Esophagus squamous epithelium (tissue), 5 donors: ENCODE measurements at regions not wholly inside any gene's neighbourhood (a gene's known extent, or its start where the extent isn't known, plus 50 kb on each side); places are given as distances from the start of the nearest gene placed in this dataset.
"Not testable (repeated sequence)": the region's sequence is repeated elsewhere in the genome, so short reads cannot be mapped to it uniquely, and the experiment has no call there.

ENCODE experiments used
- DNase-seq: peaks from one replicate; lab custom pipeline; 2025; lab: John Stamatoyannopoulos, UW
- H3K27ac ChIP-seq, 4 donors: fragments of 200-600 bp; sonication (generic); one replicate each; pipeline ENCODE4 v1.5.1; 2016 to 2019; ENCODE audit warnings: mild to moderate bottlenecking in 1 of 4
- H3K27me3 ChIP-seq, 4 donors: fragments of 200-600 bp; sonication (generic); 1 replicate in 3 of 4; 2 replicates in 1 of 4; pipeline versions ENCODE4 v1.5.1 to v1.6.0; 2017 to 2021; ENCODE audit warnings: antibody characterized with exemption in 1 of 4
- H3K36me3 ChIP-seq, 3 donors: fragments of 200-600 bp; sonication (generic); one replicate each; pipeline ENCODE4 v1.5.1; 2016 to 2019
- H3K4me1 ChIP-seq, 3 donors: fragments of 200-600 bp; sonication (generic); one replicate each; pipeline ENCODE4 v1.5.1; 2017 to 2019
- H3K4me3 ChIP-seq, 4 donors: fragments of 200-600 bp; sonication (generic); 1 replicate in 3 of 4; 2 replicates in 1 of 4; pipeline ENCODE4 v1.5.1; 2016 to 2019; ENCODE audit warnings: mild to moderate bottlenecking in 2 of 4, moderate library complexity in 1 of 4
- H3K9me3 ChIP-seq, 3 donors: fragments of 200-600 bp; sonication (generic); one replicate each; pipeline ENCODE4 v1.5.1; 2016 to 2019
- POLR2A ChIP-seq, 4 donors: fragments of 450-650 bp; IDR thresholded peaks; one replicate each; pipeline ENCODE4 v1.6.1; 2017; ENCODE audit warnings: antibody characterized with exemption in 4 of 4, mild to moderate bottlenecking in 4 of 4, moderate library complexity in 3 of 4
- WGBS, 2 donors: methylation state at CpG; one replicate each; pipeline ENCODE4 v1.1.5; 2018; 5-methylcytosine and 5-hydroxymethylcytosine counted together
- intact Hi-C: fragments of 100-400 bp; cut with DNase I; formaldehyde crosslinking; loops from one replicate; pipeline ENCODE4 v1.15.0; 2022
- TF ChIP-seq, protein P1 (sequence below), 6 experiments: fragments of 450-650 bp in 4 of 6; fragments of 200-600 bp in 2 of 6; sonication (generic) in 2 of 6; IDR thresholded peaks; one replicate each; pipeline ENCODE4 v1.5.1; 2016 to 2019; ENCODE audit warnings: antibody characterized with exemption in 6 of 6, mild to moderate bottlenecking in 4 of 6, moderate library complexity in 4 of 6
- donor health status: DM: yes; HTN: yes; CAD: no.

DNA sequence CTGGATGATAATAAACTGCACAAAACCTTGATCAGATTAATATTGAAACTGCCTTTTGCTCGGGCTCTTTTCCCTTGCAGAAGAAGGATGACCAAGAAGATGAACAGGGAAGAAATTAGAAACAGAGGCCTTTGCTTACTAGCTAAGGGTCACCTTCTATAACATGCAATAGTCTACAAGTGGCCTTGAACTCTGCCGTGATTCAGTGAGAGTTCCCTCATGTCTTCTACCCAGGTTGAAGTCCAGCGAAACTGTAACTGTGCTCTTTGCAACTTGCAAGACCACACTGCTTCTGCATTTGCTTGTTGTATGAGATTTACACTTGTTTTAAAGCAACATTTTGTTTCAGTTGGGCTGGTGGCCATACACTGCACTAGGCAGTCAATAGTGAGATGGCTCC lies 108.4 kb downstream of the IGLL1 start:
- TF ChIP-seq POLR2A (IDR thresholded peaks at IDR 0.05), result no peak
- TF ChIP-seq, protein P1, sequence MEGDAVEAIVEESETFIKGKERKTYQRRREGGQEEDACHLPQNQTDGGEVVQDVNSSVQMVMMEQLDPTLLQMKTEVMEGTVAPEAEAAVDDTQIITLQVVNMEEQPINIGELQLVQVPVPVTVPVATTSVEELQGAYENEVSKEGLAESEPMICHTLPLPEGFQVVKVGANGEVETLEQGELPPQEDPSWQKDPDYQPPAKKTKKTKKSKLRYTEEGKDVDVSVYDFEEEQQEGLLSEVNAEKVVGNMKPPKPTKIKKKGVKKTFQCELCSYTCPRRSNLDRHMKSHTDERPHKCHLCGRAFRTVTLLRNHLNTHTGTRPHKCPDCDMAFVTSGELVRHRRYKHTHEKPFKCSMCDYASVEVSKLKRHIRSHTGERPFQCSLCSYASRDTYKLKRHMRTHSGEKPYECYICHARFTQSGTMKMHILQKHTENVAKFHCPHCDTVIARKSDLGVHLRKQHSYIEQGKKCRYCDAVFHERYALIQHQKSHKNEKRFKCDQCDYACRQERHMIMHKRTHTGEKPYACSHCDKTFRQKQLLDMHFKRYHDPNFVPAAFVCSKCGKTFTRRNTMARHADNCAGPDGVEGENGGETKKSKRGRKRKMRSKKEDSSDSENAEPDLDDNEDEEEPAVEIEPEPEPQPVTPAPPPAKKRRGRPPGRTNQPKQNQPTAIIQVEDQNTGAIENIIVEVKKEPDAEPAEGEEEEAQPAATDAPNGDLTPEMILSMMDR (IDR thresholded peaks at IDR 0.05), result no peak
- H3K4me3 ChIP-seq, result no peak overlapping the region
- no peak for DNase-seq
- H3K27me3 ChIP-seq, result no peaks in the 10 kb centered on the region
- WGBS, 2 donors, result 79 to 88% methylated on average over 3 of the region's 3 CpGs
- no peaks in the 10 kb centered on the region for H3K36me3 ChIP-seq
- no peaks in the 10 kb centered on the region for H3K9me3 ChIP-seq
- intact Hi-C loops, result no loop called here
- H3K27ac ChIP-seq, result no peak overlapping the region
- no peaks in the 10 kb centered on the region for H3K4me1 ChIP-seq

DNA sequence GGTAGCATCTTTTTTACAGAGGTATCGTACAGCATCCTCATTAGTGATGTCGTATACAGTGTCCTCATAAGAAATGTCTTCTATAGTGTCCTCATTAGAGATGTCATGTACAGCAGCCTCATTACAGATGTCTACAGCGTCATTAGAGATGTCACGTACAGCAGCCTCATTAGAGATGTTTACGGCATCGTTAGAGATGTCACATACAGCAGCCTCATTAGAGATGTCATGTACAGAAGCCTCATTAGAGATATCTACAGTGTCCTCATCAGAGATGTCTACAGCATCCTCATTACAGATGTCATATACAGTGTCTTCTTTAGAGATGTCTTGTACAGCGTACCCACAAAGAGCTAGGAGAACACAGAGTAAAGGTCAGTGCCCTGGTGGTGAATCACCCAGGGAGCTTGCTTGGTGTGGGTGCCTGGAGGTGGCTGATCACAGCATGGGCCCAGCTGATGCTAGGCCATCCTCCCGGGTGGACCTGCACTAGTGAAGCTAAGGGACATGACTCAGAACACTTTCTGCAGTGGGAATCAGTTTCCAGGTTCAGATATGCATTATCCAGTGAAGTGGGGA lies 109.2 kb downstream of the IGLL1 start:
- intact Hi-C loops, result no loop called here
- WGBS, 2 donors, result 93 to 97% methylated on average over 8 of the region's 8 CpGs
- DNase-seq, result no peak

DNA sequence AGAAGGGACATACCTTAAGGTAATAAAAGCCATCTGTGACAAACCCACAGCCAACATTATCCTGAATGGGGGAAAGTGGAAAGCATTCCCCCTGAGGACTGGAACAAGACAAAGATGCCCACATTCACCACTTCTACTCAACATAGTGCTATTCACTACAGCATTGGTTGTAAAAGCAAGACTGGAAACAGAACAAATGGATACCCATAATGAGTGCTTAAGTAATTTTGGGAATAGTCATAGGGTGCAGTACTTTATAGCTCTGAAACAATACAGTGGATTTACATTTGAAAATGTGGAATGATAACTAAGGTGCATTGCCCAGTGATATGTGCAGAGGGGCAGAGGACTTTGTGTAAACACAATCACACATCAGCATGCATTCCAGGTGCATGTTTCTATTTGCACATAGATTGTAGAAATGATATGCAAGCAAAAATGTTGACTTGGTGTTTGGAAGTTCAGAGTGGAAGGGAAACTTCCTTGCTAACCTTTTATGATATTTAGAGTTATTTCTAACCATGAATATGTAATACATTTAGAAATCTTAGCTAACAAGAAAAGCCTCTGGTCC lies 112.3 kb downstream of the IGLL1 start:
- Histone ChIP-seq H3K4me3 (no peak overlapping the region), H3K9me3 (no peaks in the 10 kb centered on the region), H3K36me3 (no peaks in the 10 kb centered on the region), H3K27me3 (no peaks in the 10 kb centered on the region), H3K4me1 (no peaks in the 10 kb centered on the region), H3K27ac (no peak overlapping the region)
- no peak for DNase-seq
- TF ChIP-seq, protein P1 (IDR thresholded peaks at IDR 0.05), result no peak
- intact Hi-C loops, result no loop called here

More for the DNA sequence above, 109.2 kb downstream of the IGLL1 start:
- no peaks in the 10 kb centered on the region for H3K27me3 ChIP-seq
- H3K4me1 ChIP-seq, result no peaks in the 10 kb centered on the region
- H3K9me3 ChIP-seq, result no peaks in the 10 kb centered on the region
- no peak overlapping the region for H3K27ac ChIP-seq
- TF ChIP-seq, protein P1 (IDR thresholded peaks at IDR 0.05), result no peak
- TF ChIP-seq POLR2A (IDR thresholded peaks at IDR 0.05), result no peak
- no peaks in the 10 kb centered on the region for H3K36me3 ChIP-seq
- no peak overlapping the region for H3K4me3 ChIP-seq

DNA sequence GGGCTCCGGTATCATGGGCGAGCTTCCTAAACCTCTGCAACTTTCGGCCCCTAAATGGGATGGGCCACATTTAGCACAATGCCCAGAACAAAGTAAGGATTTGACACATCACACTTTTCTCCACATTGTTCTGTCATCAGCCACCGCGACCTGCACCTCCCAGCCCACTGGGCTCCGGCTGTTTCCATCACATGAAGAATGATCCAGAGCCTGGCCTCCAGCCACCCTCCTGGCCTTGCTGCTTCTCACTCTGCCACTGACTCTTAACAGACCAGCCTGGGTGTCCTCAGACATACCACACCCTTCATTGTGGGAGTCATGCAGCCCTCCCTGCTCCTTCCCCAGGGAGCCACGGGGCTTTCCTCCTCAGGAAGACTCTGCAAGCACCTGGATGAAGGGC lies 113.7 kb downstream of the IGLL1 start:
- Histone ChIP-seq H3K27ac (no peak overlapping the region), H3K9me3 (no peaks in the 10 kb centered on the region), H3K36me3 (no peaks in the 10 kb centered on the region), H3K27me3 (peaks cover 0 to 8% (median 0%) of the 10 kb centered on the region in 4 donors), H3K4me1 (no peaks in the 10 kb centered on the region), H3K4me3 (no peak overlapping the region)
- TF ChIP-seq POLR2A (IDR thresholded peaks at IDR 0.05), result no peak
- TF ChIP-seq, protein P1 (IDR thresholded peaks at IDR 0.05), result no peak
- WGBS, 2 donors, result 84 to 90% methylated on average over 7 of the region's 7 CpGs
- intact Hi-C loops, result no loop called here
- no peak for DNase-seq

DNA sequence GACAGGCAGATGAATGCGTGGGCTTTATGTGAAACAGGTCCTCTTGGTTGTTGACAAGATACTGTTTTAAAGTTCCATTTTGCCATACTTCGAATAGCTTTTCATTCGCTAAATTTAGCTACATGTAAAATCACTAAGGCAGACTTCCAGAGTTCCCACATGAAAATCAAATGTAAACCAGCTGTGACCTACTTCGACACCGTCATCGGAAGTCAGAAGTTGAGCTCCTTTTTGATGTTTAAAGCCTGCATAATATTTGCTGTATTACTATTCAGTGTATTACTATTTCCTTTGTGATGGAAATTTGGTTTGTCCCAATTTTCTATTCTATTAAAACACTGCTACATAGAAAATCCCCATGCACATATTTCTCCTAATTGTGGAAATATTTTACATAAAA lies 115.3 kb downstream of the IGLL1 start:
- H3K27ac ChIP-seq, intact Hi-C loops, H3K36me3 ChIP-seq, H3K4me1 ChIP-seq, H3K4me3 ChIP-seq, H3K9me3 ChIP-seq, DNase-seq: not testable (repeated sequence)
- WGBS, 2 donors, result 59 to 70% methylated on average over 6 of the region's 6 CpGs
- peaks cover 0 to 21% (median 0%) of the 10 kb centered on the region in 4 donors for H3K27me3 ChIP-seq

DNA sequence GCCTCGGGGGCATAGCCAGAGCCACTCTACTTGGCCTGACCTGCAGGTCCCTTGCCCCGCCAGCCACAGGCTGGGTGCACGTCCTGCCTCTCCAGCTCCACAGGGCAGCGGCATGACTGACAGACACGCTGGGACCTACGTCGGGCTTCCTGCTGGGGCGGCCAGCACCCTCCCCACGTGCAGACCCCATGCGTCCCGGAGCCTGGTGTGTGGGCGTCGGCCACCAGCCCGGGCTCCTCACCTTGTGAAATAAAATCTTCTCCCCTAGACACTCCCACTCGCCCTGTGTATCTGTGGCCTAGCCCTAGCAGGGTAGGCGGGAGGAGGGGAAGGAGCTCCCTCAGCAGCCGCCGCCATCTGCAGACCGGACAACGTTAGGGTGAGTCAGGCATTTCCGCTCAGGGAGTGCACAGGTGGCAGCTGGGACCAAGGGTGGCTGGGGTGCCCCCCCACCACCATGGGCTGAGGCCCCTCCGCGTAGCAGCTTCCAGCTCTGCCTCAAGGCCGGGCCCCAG lies 119.5 kb downstream of the IGLL1 start:
- H3K36me3 ChIP-seq, H3K4me1 ChIP-seq, H3K9me3 ChIP-seq, H3K27ac ChIP-seq, H3K4me3 ChIP-seq, DNase-seq, intact Hi-C loops: not testable (repeated sequence)
- 53 to 69% methylated on average over 3 of the region's 24 CpGs for WGBS, 2 donors
- H3K27me3 ChIP-seq, result peaks cover 0 to 61% (median 0%) of the 10 kb centered on the region in 4 donors

DNA sequence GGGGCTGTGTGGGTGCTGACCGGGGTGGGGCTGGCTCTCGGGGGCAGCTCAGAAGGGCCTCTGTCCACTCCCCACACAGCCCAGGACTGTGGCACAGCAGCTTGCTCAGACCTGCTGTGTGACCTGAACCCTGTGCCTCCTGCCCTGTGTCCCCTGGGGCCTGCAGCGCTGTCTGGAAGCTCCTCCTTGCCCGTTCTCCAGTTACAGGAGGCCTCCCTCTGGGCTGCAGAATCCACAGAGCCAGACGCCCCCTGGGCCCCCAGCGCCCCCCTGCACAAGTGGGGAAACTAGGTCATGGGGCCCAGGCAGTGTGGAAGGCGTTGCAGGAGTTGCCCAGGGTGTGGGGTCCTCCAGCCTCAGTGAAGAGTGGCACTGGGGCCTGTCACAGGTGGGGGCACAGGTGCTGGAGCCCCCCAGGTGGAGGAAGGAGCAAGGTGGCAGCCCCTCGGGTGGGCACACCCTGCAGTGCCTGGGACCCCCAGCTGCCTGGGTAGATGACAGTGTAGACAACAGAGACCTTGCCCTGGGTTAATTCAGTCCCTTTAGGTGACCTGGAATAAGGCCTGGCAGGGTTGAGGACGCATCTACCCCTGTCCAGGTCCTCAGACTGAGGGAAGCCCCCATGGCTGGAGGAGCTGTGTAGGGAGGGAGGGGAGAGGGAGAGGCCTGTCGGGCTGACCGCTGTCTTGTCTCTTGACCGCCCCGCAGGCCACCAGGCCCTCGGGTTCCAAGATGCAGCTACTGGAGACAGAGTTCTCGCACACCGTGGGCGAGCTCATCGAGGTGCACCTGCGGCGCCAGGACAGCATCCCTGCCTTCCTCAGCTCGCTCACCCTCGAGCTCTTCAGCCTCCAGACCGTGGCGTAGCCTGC lies 120.2 kb downstream of the IGLL1 start:
- not testable (repeated sequence) for H3K4me1 ChIP-seq

More for the DNA sequence above, 120.2 kb downstream of the IGLL1 start:
- H3K4me3 ChIP-seq, H3K36me3 ChIP-seq, H3K9me3 ChIP-seq, H3K27ac ChIP-seq, DNase-seq, intact Hi-C loops: not testable (repeated sequence)
- H3K27me3 ChIP-seq, result peaks cover 0 to 64% (median 0%) of the 10 kb centered on the region in 4 donors
- WGBS, 2 donors, result 13 to 95% methylated on average over 1 to 8 of the region's 24 CpGs
